HG03432 (cell line): ENCODE measurements at regions not wholly inside any gene's neighbourhood (a gene's known extent, or its start where the extent isn't known, plus 50 kb on each side); places are given as distances from the start of the nearest gene placed in this dataset.

Source experiments
- ATAC-seq: cut with Tn5 transposase; IDR thresholded peaks from one replicate; pipeline ENCODE4 v1.9.1; 2021; ENCODE audit warnings: mild to moderate bottlenecking, moderate library complexity; ENCODE audit not compliant: unreplicated experiment

DNA sequence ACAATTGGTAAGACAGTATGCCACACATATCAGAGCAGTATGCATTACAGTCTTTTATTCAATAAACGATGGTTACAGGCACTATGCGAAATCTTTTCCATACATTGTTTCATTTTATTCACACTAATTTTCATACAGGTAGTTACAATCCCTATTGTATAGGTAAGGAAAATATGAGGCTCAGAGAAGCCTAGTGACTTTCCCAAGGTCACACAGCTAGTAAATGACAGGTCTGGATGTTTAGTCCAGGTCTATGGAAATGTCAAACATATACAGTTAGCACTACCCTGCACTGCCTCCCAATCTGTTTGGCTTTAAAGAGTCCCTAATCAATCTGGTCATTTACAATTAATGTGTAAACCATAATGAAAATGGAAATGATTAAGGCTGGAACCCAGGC, 372.2 kb downstream of the MTX2 start:
- no peak for ATAC-seq

DNA sequence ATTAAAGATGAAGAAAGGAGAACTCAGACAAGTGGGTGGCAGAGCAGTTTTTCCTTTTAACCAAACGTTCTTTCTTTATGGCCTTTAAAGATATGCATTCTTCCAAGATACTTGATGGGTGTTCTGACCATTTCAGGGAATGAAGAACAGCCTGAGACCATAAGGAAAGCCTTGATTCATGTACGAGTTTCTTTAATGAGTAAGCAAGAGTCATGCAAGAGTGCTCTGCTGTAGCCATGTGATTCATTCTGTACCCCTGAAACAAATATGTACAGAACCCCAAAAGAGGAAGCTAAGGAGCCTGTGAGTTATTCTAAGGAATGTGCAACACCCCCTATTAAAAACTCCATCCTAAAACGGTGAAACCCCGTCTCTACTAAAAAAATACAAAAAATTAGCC, 372.8 kb downstream of the MTX2 start:
- no peak for ATAC-seq

DNA sequence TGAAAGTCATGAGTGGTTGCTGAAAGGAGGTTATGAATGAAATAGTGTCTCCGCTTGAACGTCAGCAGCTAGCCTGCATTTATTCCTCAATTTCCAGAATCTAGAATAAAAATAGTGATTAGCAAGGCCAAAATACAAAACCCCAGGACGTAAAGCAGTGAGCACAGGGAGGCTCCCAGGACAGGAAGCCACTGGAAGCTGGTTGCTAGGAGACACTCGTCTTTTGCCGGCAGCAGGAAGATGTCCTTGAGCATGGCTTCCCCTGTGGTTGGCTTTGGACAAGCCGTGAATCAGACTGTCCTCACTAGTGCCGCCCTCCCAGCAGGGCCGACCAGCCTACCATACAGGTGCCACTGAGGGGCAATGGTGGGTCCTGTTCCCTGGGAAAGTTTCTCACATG, 374.4 kb downstream of the MTX2 start:
- no peak for ATAC-seq

DNA sequence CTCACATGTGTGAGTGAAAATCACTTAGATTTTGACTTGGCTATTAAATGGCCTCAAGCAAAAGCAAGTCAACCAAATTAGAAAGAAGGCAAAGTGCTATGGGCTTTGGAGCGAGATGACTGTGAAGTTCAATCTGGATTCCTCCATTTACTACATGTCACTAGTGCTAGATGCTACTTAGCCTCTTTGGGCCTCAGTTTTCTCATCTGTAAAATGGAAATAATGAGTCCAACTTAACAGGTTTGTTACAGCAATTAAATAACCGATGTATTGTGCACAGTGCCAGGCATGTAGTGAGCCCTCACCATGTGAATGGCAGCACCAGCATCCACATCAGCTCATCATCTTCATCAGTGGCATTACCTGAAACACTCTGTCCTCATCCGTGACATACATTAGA, 376.3 kb downstream of the MTX2 start:
- no peak for ATAC-seq

DNA sequence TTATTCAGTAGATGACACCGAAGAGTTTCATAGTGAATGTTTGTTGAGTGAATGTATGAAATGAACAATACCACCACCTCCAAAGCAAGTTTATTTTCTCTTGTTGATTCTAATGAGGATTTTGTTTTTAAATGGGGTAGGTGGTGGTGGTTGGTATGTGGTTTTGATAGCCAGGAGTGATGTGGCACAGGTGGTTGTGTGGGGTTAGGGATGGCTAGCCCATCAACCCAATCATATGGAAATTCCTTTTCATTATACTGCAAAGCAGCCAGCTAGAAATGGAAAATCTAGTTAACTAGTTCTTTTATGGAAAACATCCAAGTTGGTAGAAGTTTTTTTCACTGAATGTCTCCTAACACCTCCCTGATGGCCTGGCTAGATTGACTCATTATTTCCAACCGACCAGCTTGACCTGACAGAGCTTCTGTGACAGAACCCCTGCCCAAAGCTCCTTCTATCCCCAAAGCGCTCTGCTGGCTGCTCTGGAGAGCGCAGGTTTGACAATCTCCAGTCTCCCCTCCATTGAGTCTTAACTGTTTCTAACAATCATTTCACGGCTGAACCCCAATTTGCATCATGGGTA, 376.9 kb downstream of the MTX2 start:
- ATAC-seq = no peak

DNA sequence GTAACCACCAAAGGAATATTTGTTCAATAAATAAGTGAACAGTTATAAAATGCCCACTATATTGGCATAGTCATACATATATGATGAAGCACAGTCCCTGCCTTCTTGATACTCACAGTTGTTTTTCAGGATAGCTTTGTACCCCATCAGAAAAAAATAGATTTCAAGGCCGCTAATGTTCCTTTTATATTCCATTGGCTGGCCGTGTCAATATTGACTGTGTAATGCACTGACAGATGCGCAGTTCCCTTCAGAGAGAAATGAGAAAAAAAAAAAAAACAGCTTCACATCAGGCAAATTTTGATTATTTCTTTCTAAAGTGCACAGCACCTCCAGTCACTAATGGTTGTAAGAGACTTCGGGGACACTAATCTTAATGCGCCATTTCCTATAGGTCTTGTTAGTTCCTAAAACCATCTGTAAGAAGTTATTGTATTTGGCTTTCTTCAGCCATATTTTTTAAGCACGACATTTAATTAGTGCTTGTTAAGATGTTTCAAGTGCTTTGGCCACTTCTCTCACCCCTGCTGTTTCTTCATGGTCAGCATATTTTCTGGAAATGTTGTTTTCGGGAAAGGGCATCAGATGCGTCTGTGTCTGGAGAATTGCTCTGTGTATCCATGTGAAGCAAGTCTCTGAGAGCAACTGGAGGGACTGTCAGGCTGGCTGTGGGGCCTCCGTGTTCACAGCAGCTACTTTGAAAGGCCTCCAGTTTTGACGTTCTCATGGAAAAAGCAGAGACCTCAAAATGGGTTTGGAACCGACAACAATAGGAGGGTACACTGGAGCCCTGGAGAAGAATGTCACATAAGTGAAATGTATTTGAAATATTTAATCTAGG, 378.3 kb downstream of the MTX2 start:
- no peak for ATAC-seq

DNA sequence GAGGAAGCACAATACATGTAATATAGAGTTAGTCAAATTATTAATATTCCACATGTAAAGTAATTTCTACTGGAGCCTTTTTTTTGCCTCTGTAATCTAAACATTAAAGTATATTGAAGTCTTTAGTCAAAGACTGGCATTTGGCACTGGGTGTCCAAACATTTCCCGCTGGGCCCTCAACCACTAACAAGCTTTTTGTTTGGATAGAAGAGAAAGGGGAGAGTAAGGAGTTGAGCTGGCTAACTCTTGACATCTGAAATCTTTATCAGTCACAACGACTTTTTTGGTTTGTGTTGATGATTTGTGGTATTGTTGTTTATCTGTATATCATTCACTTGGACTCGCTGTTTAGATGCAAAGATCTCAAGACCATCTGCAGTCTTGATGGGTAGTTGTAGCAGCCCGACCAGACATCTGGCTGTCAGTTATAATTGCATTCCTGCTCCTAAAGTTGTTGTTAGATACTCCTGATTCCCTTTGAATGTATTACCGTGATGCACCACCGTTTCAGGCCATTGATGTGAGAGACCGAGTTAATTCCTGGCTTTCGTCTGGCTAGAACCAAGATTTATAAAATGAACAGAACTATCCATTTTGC, 379.6 kb downstream of the MTX2 start:
- ATAC-seq = no peak

DNA sequence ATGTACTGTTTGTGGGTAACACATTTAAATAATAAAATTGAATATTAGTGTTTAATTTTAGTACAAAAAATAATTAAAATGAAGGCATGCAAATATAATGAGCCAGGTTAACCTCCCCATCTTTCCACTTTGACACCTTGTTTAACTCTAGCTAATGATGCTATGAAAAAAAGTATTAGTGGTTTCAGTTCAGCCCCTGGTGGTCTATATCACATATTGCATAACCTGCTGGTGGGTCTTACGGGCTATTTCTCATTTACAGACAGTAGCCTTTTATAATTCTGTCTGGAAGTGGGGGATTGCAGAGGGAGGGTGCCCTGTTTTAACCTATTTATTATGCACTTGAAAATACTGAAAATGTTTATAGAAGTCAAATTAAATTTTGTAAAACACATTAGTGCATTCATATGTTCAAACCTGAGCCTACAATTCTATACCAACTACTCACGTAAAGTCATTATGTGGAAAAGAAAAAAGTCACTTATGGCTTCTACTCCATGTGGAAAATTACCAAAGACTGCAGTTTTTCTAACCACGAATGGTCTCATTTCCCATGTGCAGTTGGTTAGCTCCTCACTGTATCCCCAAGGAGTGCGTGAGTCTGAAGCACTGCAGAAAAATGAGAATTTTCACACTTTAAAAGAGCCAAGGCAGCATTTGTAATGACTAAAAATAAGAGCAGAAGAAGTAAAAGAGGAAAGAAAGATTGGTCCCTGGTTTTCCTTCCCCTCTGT, 381.0 kb downstream of the MTX2 start:
- no peak for ATAC-seq

DNA sequence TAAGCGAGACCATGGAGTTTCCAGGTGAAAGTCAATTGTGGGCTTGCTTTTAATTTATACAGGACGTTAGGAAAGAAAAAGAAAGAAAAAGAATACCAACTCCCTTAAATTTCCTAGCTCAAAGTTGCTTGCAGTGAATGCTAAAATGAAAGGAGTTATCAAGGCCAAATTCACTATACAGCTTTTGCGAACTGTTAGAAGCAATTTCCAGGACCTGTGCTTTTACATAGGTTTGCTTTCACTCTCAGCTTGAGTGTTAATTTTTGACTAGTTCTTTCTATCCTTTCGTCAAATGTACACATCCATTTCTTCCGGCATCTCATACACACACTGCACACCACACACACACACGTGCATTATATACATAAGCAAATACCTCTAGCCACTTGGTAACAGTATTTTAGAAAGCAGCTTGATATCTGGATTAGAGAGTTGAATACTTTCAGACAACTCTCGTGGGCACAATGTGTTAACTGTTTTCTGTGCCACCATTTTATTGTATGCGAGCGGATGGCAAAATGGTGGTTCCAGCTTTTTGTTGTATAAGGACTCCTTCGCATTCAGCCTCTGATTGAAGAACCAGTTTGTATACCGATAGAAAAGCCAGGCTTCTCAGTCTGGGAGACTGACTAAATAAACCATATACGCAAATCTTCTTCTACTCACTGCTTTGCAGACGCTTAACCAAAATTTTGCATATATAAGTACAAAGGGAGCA, 381.8 kb downstream of the MTX2 start:
- no peak for ATAC-seq

DNA sequence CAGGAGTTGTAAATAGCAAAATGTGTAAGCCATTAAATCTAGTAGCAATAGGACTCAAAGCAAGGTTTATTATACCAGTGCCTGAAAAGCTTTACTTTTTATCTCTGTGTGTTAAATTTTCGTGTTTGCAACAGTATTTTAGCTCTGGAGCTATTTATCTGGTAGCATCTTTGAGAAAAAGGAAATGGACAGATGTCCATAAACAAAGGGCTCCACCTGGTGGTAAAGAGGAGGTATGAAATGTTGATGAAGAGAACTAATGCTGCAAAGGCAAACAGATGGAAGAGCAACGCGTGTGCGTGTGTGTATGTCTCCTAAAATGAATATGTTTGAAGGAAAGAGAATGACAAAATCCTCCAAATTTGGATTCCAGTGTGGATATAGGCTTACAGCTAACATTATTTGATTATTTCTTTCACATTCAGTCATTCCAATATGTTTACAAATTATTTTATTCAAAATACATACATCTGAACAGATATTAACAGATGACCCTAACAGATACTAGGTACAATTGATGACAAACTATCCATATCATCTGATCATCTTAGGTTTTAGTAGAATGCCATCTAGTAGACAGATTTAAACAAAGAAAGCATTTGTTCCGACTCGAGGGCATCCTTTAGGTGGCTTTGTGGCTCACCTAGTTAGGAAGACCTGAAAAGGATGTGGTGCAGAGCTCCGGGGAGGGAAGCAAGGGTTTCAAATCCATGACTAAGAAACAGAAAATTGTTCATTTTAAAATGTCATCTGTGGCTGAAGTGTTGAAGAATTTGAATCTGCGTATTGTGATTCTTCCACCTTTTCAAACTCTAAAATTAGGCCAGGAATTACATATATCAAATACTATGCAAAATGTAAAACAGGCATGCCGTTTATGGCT, 383.3 kb downstream of the MTX2 start:
- peak; percentile 71 for ATAC-seq

DNA sequence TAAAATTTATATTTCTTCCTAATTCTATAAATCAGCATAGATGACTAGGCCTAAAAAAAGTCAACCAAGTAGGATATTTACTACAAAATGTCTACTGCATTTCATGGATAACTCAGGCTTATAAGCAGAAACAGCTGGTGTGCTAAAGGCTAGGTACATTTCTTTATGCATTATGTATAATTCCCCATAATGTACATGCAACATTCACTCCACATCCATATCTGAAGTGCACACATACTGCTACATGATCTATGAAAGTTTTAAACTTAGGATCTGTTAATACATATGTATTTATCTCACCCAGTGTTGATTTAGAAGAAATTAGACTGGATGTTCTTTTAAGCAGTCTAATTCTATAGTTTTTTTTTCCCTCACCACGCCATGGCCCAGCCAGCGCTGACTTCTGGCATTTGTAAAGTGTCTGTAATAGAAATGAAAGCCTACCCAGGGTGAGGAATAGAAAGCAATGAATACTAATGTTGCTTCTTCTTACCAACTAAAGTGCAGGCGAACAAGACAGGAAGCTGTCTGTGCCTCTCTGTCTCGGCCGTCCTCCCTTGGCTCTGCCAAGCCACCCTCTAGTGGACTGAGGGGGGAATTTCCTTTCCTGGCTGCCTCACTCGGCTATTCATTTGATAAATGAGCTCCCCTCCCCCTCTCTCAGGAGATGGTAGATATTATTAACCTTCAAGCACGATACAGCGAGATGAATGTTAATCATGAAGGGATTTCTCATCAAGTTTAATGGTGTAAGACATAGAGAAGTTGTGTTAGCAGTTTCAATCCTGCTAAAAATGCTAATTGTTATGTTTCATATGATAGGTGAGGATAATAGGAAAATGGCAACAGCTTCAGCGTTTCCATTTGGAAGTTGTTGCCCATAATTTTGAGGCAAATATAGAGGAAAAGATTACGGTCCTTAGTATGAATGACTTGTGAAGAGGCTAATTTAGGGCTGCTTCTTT, 384.5 kb downstream of the MTX2 start:
- ATAC-seq = peak; percentile 93

DNA sequence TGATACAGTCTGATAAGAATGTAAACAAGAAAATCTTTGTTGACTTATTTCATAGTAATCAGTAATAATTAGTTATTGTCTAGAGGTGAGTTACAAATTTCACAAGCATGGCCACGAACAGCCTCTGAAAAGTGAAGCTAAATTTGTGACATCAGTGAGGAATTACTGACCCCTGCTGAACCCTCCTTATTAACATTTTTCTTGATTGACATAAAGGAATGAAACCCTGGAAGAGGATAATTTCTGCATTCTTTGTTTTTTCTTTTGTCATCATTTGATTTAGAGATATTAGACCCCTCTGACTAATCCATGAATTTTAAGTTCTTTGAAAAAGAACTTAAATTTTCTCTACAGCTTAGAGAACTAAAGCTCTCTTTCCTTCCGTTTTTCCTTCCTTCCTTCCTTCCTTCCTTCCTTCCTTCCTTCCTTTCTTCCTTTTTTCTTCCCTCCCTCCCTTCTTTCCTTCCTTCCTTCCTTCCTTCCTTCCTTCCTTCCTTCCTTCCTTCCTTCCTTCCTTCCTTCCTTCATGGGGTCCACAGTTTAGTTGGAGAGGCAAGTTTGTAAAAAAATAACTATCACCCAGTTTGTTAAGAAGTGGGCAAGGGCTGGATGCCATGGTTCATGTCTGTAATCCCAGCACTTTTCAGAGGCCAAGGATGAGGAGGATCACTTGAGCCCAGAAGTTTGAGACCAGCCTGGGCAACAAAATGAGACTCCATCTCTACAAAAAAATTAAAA, 387.0 kb downstream of the MTX2 start:
- no peak for ATAC-seq

DNA sequence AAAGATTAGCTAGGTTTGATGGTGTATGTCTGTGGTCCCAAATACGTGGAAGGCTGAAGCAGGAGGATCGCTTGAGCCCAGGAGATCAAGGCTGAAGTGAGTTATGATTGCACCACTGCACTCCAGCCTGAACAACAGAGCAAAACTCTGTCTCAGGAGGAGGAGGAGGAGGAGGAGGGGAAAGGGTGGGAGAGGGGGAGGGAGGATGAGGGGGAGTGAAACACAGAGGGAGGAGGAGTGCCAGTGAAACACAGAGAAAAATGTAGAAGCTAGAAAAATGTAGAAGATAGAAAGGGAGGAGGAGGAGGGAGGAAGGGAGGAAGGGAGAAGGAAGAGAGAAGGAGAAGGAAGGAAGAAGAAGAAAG, 387.5 kb downstream of the MTX2 start:
- no peak for ATAC-seq

DNA sequence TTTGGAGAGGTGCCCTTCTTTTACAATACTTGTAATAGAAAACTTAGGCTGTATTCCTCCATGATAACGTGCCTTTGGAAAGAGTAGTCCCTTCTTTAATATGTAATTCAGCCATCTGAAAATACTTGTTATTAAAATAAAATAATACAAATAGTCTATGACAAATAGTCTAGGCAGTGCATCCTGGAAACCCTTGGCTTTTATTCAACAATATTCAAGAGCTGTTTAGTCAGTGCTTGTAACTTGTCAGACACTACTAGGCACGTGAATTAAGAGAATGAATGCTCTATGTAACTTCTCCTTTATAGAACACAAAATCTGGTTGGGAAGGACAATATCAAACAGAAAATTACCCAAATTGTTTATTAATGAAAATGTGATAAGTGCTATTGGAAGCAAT, 388.2 kb downstream of the MTX2 start:
- no peak for ATAC-seq

DNA sequence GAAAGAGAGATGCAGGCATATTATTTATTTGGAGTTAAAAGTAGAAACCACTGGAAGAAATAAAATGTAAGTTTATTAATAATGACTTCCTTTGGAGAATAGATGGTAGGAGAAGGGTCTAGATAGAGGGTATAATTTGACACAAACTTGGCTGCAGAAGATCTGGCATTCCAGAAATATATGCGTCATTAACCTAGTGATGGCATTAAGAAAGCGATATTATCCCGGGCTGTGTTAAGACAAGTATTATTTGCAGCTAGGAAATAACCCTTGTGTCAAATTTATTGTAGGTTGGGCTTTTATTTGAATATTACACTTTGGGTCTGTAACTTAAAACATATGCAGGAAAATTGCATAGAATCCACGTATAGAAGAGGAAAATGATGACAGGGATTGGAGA, 389.5 kb downstream of the MTX2 start:
- no peak for ATAC-seq

DNA sequence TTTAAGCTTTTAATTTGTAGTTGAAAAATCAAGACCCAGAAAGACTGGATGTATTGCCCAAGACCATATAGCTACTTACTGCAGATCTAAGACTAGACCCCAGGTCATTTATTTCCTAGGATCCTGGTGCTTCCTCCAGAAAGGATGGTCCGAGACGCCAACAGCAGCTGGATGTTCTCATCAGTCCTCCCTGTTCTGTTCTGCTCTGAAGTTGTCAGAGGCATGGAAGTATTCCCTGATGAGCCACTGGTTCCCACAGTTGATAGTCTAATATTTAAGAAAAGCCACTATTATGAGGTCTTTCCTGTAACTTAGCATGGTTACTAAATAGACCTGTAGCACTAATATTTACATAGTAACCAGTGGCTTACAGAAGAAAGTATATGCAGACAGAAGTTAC, 393.5 kb downstream of the MTX2 start:
- no peak for ATAC-seq

DNA sequence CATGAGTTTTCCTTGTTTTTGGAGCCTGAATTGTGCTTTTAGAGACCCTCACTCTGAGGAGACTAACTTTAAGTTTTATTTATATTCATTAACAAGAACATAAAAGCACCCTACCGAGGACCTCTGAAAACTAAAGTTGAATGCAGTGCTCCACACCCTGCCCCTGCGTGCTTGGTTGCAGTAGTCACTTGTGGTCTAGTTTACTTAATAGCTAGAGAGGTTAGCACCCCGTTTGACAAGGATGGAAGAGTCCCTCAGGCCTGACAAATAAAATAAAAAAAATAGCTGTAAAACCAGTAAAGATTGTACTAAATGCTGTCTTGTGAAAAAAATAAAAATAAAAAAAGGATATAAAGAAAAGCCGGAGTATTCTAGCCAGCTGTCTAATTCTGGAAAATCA, 395.2 kb downstream of the MTX2 start:
- ATAC-seq = no peak

DNA sequence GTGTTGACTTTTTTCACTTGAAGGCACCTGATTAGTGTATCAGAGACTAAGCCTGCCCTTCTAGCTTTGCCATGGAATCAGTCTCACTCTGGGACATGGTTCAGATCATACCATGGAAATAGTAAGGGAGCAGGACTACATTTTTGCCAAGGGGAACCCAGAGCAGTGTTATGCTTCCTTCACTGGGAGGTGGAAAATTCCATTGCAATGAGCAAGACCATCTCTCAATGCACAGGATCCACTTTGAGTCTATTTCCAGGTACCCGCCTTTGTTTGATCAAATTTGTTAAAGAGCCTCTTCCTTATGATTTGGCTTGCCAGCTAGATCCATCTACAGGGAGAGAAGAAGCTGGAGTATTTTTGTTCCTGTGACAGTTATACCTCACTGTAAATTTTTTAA, 395.8 kb downstream of the MTX2 start:
- ATAC-seq = no peak
